ENCODE measurements at regions not wholly inside any gene's neighbourhood (a gene's known extent, or its start where the extent isn't known, plus 50 kb on each side); places are given as distances from the start of the nearest gene placed in this dataset.

GRCh38 chr7:34299066-34299465 lies 359.0 kb upstream of the NPSR1 start:
- H3K36me3 Mint-ChIP-seq, result no peaks in the 10 kb centered on the region
- CTCF ChIA-PET, result no interaction called here

GRCh38 chr7:34307540-34307939 lies 350.5 kb upstream of the NPSR1 start:
- CTCF ChIA-PET, result no interaction called here
- DNase-seq, result no peak
- Mint-ChIP-seq H3K27me3 (no peaks in the 10 kb centered on the region), H3K9me3 (peaks cover 3% of the 10 kb centered on the region), H3K4me3 (no peak overlapping the region), H3K27ac (no peak overlapping the region), H3K4me1 (no peaks in the 10 kb centered on the region), H3K36me3 (no peaks in the 10 kb centered on the region)

More at GRCh38 chr7:34299066-34299465, 359.0 kb upstream of the NPSR1 start:
- Mint-ChIP-seq H3K27ac (no peak overlapping the region), H3K4me3 (no peak overlapping the region), H3K9me3 (no peaks in the 10 kb centered on the region), H3K4me1 (no peaks in the 10 kb centered on the region), H3K27me3 (no peaks in the 10 kb centered on the region)
- DNase-seq, result no peak

GRCh38 chr7:34308595-34308994 lies 349.4 kb upstream of the NPSR1 start:
- H3K4me3 Mint-ChIP-seq, result no peak overlapping the region
- DNase-seq, result no peak

GRCh38 chr7:34309116-34309515 lies 348.9 kb upstream of the NPSR1 start:
- H3K27ac Mint-ChIP-seq, result no peak overlapping the region
- H3K4me1 Mint-ChIP-seq, result no peaks in the 10 kb centered on the region
- CTCF ChIA-PET, result interaction anchor here (1.0 kb wide), 1 partner anchor 11 kb away, joined by 3 read pairs; no protein-coding TSS in a partner anchor

More at GRCh38 chr7:34308595-34308994, 349.4 kb upstream of the NPSR1 start:
- Mint-ChIP-seq H3K4me1 (no peaks in the 10 kb centered on the region), H3K9me3 (peaks cover 3% of the 10 kb centered on the region), H3K27me3 (no peaks in the 10 kb centered on the region), H3K27ac (no peak overlapping the region), H3K36me3 (no peaks in the 10 kb centered on the region)
- CTCF ChIA-PET, result interaction anchor here (1.0 kb wide), 1 partner anchor 11 kb away, joined by 3 read pairs; no protein-coding TSS in a partner anchor

GRCh38 chr7:34309584-34309983 lies 348.4 kb upstream of the NPSR1 start:
- Mint-ChIP-seq H3K9me3 (peaks cover 3% of the 10 kb centered on the region), H3K27ac (no peak overlapping the region), H3K4me1 (no peaks in the 10 kb centered on the region), H3K27me3 (no peaks in the 10 kb centered on the region), H3K4me3 (no peak overlapping the region), H3K36me3 (no peaks in the 10 kb centered on the region)
- CTCF ChIA-PET, result no interaction called here
- no peak for DNase-seq

More at GRCh38 chr7:34309116-34309515, 348.9 kb upstream of the NPSR1 start:
- peaks cover 3% of the 10 kb centered on the region for H3K9me3 Mint-ChIP-seq
- H3K36me3 Mint-ChIP-seq, result no peaks in the 10 kb centered on the region
- DNase-seq, result no peak
- H3K4me3 Mint-ChIP-seq, result no peak overlapping the region
- no peaks in the 10 kb centered on the region for H3K27me3 Mint-ChIP-seq

- no peaks in the 10 kb centered on the region for H3K36me3 Mint-ChIP-seq
- H3K9me3 Mint-ChIP-seq, result peaks cover 3% of the 10 kb centered on the region
- no peaks in the 10 kb centered on the region for H3K4me1 Mint-ChIP-seq
- CTCF ChIA-PET, result no interaction called here
- no peak overlapping the region for H3K4me3 Mint-ChIP-seq
- H3K27ac Mint-ChIP-seq, result no peak overlapping the region
- no peak for DNase-seq
- H3K27me3 Mint-ChIP-seq, result no peaks in the 10 kb centered on the region
Observed at GRCh38 chr7:34311591-34311990, 346.4 kb upstream of the NPSR1 start.

- CTCF ChIA-PET, result no interaction called here
- DNase-seq, result no peak
- Mint-ChIP-seq H3K27ac (no peak overlapping the region), H3K9me3 (peaks cover 3% of the 10 kb centered on the region), H3K4me1 (no peaks in the 10 kb centered on the region), H3K4me3 (no peak overlapping the region), H3K36me3 (no peaks in the 10 kb centered on the region), H3K27me3 (no peaks in the 10 kb centered on the region)
Observed at GRCh38 chr7:34312624-34313023, 345.4 kb upstream of the NPSR1 start.

GRCh38 chr7:34313289-34313688 lies 344.7 kb upstream of the NPSR1 start:
- no peak overlapping the region for H3K4me3 Mint-ChIP-seq
- no peaks in the 10 kb centered on the region for H3K4me1 Mint-ChIP-seq
- CTCF ChIA-PET, result no interaction called here
- no peak overlapping the region for H3K27ac Mint-ChIP-seq
- DNase-seq, result no peak
- no peaks in the 10 kb centered on the region for H3K36me3 Mint-ChIP-seq
- no peaks in the 10 kb centered on the region for H3K27me3 Mint-ChIP-seq
- peaks cover 3% of the 10 kb centered on the region for H3K9me3 Mint-ChIP-seq

GRCh38 chr7:34315032-34315431 lies 343.0 kb upstream of the NPSR1 start:
- CTCF ChIA-PET, result no interaction called here
- H3K9me3 Mint-ChIP-seq, result peaks cover 3% of the 10 kb centered on the region
- H3K4me1 Mint-ChIP-seq, result no peaks in the 10 kb centered on the region
- no peak for DNase-seq
- H3K36me3 Mint-ChIP-seq, result no peaks in the 10 kb centered on the region
- no peak overlapping the region for H3K27ac Mint-ChIP-seq
- no peaks in the 10 kb centered on the region for H3K27me3 Mint-ChIP-seq
- no peak overlapping the region for H3K4me3 Mint-ChIP-seq

GRCh38 chr7:34317039-34317438 lies 341.0 kb upstream of the NPSR1 start:
- Mint-ChIP-seq H3K9me3 (no peaks in the 10 kb centered on the region), H3K27ac (no peak overlapping the region), H3K27me3 (peaks cover 10% of the 10 kb centered on the region), H3K4me1 (no peaks in the 10 kb centered on the region), H3K4me3 (no peak overlapping the region), H3K36me3 (no peaks in the 10 kb centered on the region)
- DNase-seq, result no peak
- CTCF ChIA-PET, result no interaction called here

- no peaks in the 10 kb centered on the region for H3K4me1 Mint-ChIP-seq
Observed at GRCh38 chr7:34320412-34320811, 337.6 kb upstream of the NPSR1 start.

GRCh38 chr7:34320926-34321661 lies 336.9 kb upstream of the NPSR1 start:
- Mint-ChIP-seq H3K4me1 (no peaks in the 10 kb centered on the region), H3K9me3 (no peaks in the 10 kb centered on the region), H3K27ac (no peak overlapping the region), H3K4me3 (no peak overlapping the region), H3K27me3 (peaks cover 10% of the 10 kb centered on the region), H3K36me3 (no peaks in the 10 kb centered on the region)
- CTCF ChIA-PET, result interaction anchor here (0.9 to 1.3 kb wide), 4 partner anchors 9 to 276 kb away, joined by 3 to 5 read pairs (median 4); no protein-coding TSS in a partner anchor
- peak; percentile 59 for DNase-seq

More at GRCh38 chr7:34320412-34320811, 337.6 kb upstream of the NPSR1 start:
- no peak overlapping the region for H3K4me3 Mint-ChIP-seq
- no peak for DNase-seq
- CTCF ChIA-PET, result interaction anchor here (0.9 to 1.3 kb wide), 5 partner anchors 10 to 277 kb away, joined by 3 to 5 read pairs (median 4); no protein-coding TSS in a partner anchor
- H3K27ac Mint-ChIP-seq, result no peak overlapping the region
- no peaks in the 10 kb centered on the region for H3K9me3 Mint-ChIP-seq
- H3K27me3 Mint-ChIP-seq, result peaks cover 10% of the 10 kb centered on the region
- H3K36me3 Mint-ChIP-seq, result no peaks in the 10 kb centered on the region

- H3K27me3 Mint-ChIP-seq, result peaks cover 10% of the 10 kb centered on the region
- H3K9me3 Mint-ChIP-seq, result no peaks in the 10 kb centered on the region
- CTCF ChIA-PET, result no interaction called here
- H3K4me1 Mint-ChIP-seq, result no peaks in the 10 kb centered on the region
- H3K36me3 Mint-ChIP-seq, result no peaks in the 10 kb centered on the region
- H3K4me3 Mint-ChIP-seq, result no peak overlapping the region
- DNase-seq, result no peak
- no peak overlapping the region for H3K27ac Mint-ChIP-seq
Observed at GRCh38 chr7:34322841-34323240, 335.2 kb upstream of the NPSR1 start.

- H3K36me3 Mint-ChIP-seq, result no peaks in the 10 kb centered on the region
- DNase-seq, result no peak
- no peaks in the 10 kb centered on the region for H3K9me3 Mint-ChIP-seq
- CTCF ChIA-PET, result no interaction called here
- no peaks in the 10 kb centered on the region for H3K4me1 Mint-ChIP-seq
- H3K27me3 Mint-ChIP-seq, result no peaks in the 10 kb centered on the region
- no peak overlapping the region for H3K27ac Mint-ChIP-seq
- H3K4me3 Mint-ChIP-seq, result no peak overlapping the region
Observed at GRCh38 chr7:34327681-34328080, 330.3 kb upstream of the NPSR1 start.

GRCh38 chr7:34330308-34330707 lies 327.7 kb upstream of the NPSR1 start:
- Mint-ChIP-seq H3K27me3 (no peaks in the 10 kb centered on the region), H3K36me3 (no peaks in the 10 kb centered on the region), H3K9me3 (no peaks in the 10 kb centered on the region), H3K27ac (no peak overlapping the region), H3K4me3 (no peak overlapping the region), H3K4me1 (no peaks in the 10 kb centered on the region)
- CTCF ChIA-PET, result interaction anchor here (1.4 kb wide), 1 partner anchor 10 kb away, joined by 5 read pairs; no protein-coding TSS in a partner anchor
- no peak for DNase-seq
